PC-3 (cell line): ENCODE measurements at regions not wholly inside any gene's neighbourhood (a gene's known extent, or its start where the extent isn't known, plus 50 kb on each side); places are given as distances from the start of the nearest gene placed in this dataset.
"Not testable (repeated sequence)": the region's sequence is repeated elsewhere in the genome, so short reads cannot be mapped to it uniquely, and the experiment has no call there.

ENCODE experiments used
- ATAC-seq: fragments of 200-7000 bp; cut with Tn5 transposase; 2 replicates; pipeline ENCODE4 v1.9.1; 2020; ENCODE audit warnings: mild to moderate bottlenecking, moderate library complexity
- BruUV-seq: library from RNA; stranded (reverse); fragments of 400-500 nt; replicated peaks from 2 replicates; lab custom pipeline; 2021; lab: Mats Ljungman, UMichigan
- CTCF ChIA-PET: fragments of 300-600 bp; sonication (Branson Sonifier 250); formaldehyde crosslinking; loops from one replicate; lab custom pipeline; 2022; ENCODE audit warnings: antibody characterized with exemption; lab: Charles Lee
- POLR2A ChIA-PET: fragments of 300-600 bp; sonication (Branson Sonifier 250); formaldehyde crosslinking; loops from one replicate; lab custom pipeline; 2022; ENCODE audit warnings: antibody characterized with exemption; ENCODE audit not compliant: unreplicated experiment; lab: Charles Lee
- DNase-seq: peaks from one replicate; pipeline ENCODE4 v3.0.0-alpha.2; 2015
- H2AFZ ChIP-seq: fragments of 300-600 bp; sonication (generic); 2 replicates; pipeline ENCODE4 v1.6.0; 2016; ENCODE audit warnings: antibody characterized with exemption, low read length
- H3F3A ChIP-seq: fragments of 300-600 bp; sonication (generic); one replicate; pipeline ENCODE4 v1.6.0; 2017; ENCODE audit warnings: antibody characterized with exemption, low read length, control low read depth, mild to moderate bottlenecking; ENCODE audit not compliant: unreplicated experiment
- H3K27ac ChIP-seq: fragments of 300-600 bp; sonication (generic); 2 replicates; pipeline ENCODE4 v1.5.1; 2016; ENCODE audit warnings: mild to moderate bottlenecking, low read length
- H3K27me3 ChIP-seq: fragments of 300-600 bp; sonication (generic); 2 replicates; pipeline ENCODE4 v1.6.1; 2016; ENCODE audit warnings: low read length, mixed read lengths
- H3K36me3 ChIP-seq: fragments of 300-600 bp; sonication (generic); 2 replicates; pipeline ENCODE4 v1.6.1; 2016; ENCODE audit warnings: low read depth, mixed run types, low read length, mixed read lengths
- H3K4me1 ChIP-seq: fragments of 300-600 bp; sonication (generic); 2 replicates; pipeline ENCODE4 v1.5.1; 2016; ENCODE audit warnings: low read length; ENCODE audit not compliant: insufficient read depth
- H3K4me2 ChIP-seq: fragments of 300-600 bp; sonication (generic); 2 replicates; pipeline ENCODE4 v1.6.0; 2016; ENCODE audit warnings: low read length
- H3K4me3 ChIP-seq: fragments of 300-600 bp; sonication (generic); 2 replicates; pipeline ENCODE4 v1.5.1; 2016; ENCODE audit warnings: mild to moderate bottlenecking, low read length, mixed read lengths
- H3K79me2 ChIP-seq: fragments of 300-600 bp; sonication (generic); 2 replicates; pipeline ENCODE4 v1.6.1; 2017; ENCODE audit warnings: low read length, mixed read lengths
- H3K9ac ChIP-seq: fragments of 300-600 bp; sonication (generic); 2 replicates; pipeline ENCODE4 v1.6.0; 2016; ENCODE audit warnings: mild to moderate bottlenecking, low read length
- H3K9me2 ChIP-seq: fragments of 300-600 bp; sonication (generic); replicated peaks from 2 replicates; pipeline ENCODE4 v1.6.1; 2016; ENCODE audit warnings: mixed run types, low read length, mixed read lengths
- H3K9me3 ChIP-seq: fragments of 300-600 bp; sonication (generic); 2 replicates; pipeline ENCODE4 v1.6.1; 2016; ENCODE audit warnings: low read length, mixed read lengths
- H4K20me1 ChIP-seq: fragments of 300-600 bp; sonication (generic); 2 replicates; pipeline ENCODE4 v1.6.1; 2016; ENCODE audit warnings: low read length, mixed read lengths
- EZH2 ChIP-seq: fragments of 300-600 bp; sonication (generic); IDR thresholded peaks from one replicate; pipeline ENCODE4 v1.6.1; 2017; ENCODE audit warnings: antibody characterized with exemption, mild to moderate bottlenecking, low read length; ENCODE audit not compliant: unreplicated experiment
- EZH2phosphoT487 ChIP-seq: fragments of 300-600 bp; sonication (generic); IDR thresholded peaks from 2 replicates; pipeline ENCODE4 v1.6.1; 2018; ENCODE audit warnings: mild to moderate bottlenecking, antibody characterized with exemption, low read length, borderline replicate concordance
- intact Hi-C: fragments of 100-400 bp; cut with micrococcal nuclease; formaldehyde crosslinking; loops from 2 replicates; pipeline ENCODE4 v1.9.0; 2023
- TF ChIP-seq, protein P1 (sequence below): fragments of 300-600 bp; sonication (generic); conservative IDR thresholded peaks from 2 replicates; pipeline ENCODE4 v1.5.1; 2017; ENCODE audit warnings: antibody characterized with exemption, low read depth, mild to moderate bottlenecking, low read length

DNA sequence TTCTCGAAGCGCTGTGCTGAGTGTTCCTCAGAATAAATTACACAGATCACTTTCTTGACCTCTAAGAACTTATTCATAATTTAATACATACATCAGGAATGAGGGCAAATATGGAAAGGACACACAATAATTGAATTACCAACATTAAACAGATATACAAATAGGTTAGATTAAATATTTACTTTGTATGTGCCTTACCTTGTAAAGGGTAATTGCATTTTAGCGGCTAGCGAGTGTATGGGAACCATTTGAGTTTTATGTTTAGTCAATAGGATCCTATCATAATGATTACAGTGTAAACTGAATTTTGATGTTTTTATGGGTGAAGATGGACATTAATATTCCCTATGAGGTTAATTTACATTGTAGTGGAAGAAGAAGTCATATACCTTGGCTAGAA is 1187.1 kb upstream of the WWC1 start:
- Histone ChIP-seq H4K20me1 (no peaks in the 10 kb centered on the region), H2AFZ (no peak overlapping the region), H3K79me2 (no peaks in the 10 kb centered on the region), H3K27me3 (no peaks in the 10 kb centered on the region), H3K4me2 (no peak overlapping the region), H3F3A (no peaks in the 10 kb centered on the region), H3K9me3 (no peaks in the 10 kb centered on the region), H3K4me3 (no peak overlapping the region), H3K4me1 (no peaks in the 10 kb centered on the region), H3K9ac (no peak overlapping the region), H3K36me3 (no peaks in the 10 kb centered on the region), H3K27ac (no peak overlapping the region), H3K9me2 (no peaks in the 10 kb centered on the region)
- intact Hi-C loops, result no loop called here
- no peak for ATAC-seq
- DNase-seq, result no peak
- POLR2A ChIA-PET, result no interaction called here
- TF ChIP-seq EZH2phosphoT487 (no peak), EZH2 (no peak)
- TF ChIP-seq, protein P1, sequence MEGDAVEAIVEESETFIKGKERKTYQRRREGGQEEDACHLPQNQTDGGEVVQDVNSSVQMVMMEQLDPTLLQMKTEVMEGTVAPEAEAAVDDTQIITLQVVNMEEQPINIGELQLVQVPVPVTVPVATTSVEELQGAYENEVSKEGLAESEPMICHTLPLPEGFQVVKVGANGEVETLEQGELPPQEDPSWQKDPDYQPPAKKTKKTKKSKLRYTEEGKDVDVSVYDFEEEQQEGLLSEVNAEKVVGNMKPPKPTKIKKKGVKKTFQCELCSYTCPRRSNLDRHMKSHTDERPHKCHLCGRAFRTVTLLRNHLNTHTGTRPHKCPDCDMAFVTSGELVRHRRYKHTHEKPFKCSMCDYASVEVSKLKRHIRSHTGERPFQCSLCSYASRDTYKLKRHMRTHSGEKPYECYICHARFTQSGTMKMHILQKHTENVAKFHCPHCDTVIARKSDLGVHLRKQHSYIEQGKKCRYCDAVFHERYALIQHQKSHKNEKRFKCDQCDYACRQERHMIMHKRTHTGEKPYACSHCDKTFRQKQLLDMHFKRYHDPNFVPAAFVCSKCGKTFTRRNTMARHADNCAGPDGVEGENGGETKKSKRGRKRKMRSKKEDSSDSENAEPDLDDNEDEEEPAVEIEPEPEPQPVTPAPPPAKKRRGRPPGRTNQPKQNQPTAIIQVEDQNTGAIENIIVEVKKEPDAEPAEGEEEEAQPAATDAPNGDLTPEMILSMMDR, result no peak
- BruUV-seq, result no TSS peak
- CTCF ChIA-PET, result no interaction called here

DNA sequence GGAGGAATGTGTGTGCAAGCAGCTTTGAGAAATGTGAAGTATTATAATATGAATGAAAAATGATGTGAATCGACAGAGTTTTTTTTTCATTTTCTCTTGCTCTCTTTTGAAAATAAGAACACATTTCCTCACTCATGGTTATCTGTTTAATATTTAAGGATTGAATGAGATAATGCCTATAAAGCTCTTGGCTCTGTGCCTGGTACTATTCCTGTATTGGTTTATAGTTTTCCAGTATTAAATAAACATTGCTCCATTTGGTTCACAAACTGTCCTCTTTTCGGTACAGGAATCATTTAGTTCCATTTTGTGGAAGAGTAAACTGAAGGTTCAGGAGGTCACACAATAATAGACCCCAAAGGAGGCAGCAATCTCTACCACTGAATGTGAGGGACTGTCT is 1185.5 kb upstream of the WWC1 start:
- no TSS peak for BruUV-seq
- intact Hi-C loops, result no loop called here
- no peaks in the 10 kb centered on the region for H3K27me3 ChIP-seq
- CTCF ChIA-PET, result no interaction called here
- H3K4me3 ChIP-seq, result no peak overlapping the region
- POLR2A ChIA-PET, result no interaction called here
- TF ChIP-seq, protein P1, result no peak
- TF ChIP-seq EZH2, result no peak
- no peak for TF ChIP-seq EZH2phosphoT487
- H3K4me1 ChIP-seq, result no peaks in the 10 kb centered on the region
- H3K79me2 ChIP-seq, result no peaks in the 10 kb centered on the region
- no peaks in the 10 kb centered on the region for H3F3A ChIP-seq
- no peak for DNase-seq
- no peaks in the 10 kb centered on the region for H3K36me3 ChIP-seq
- H3K9ac ChIP-seq, result no peak overlapping the region
- no peak overlapping the region for H2AFZ ChIP-seq
- H3K27ac ChIP-seq, result no peak overlapping the region
- no peak for ATAC-seq
- no peaks in the 10 kb centered on the region for H3K9me2 ChIP-seq
- no peaks in the 10 kb centered on the region for H4K20me1 ChIP-seq
- H3K4me2 ChIP-seq, result no peak overlapping the region
- H3K9me3 ChIP-seq, result no peaks in the 10 kb centered on the region

GRCh38 chr5:167107684-167108083 is 1183.8 kb upstream of the WWC1 start:
- intact Hi-C loops, result no loop called here
- Histone ChIP-seq H4K20me1 (no peaks in the 10 kb centered on the region), H3K79me2 (no peaks in the 10 kb centered on the region), H3F3A (no peaks in the 10 kb centered on the region), H2AFZ (no peak overlapping the region), H3K4me3 (no peak overlapping the region), H3K27ac (no peak overlapping the region), H3K9ac (no peak overlapping the region), H3K36me3 (no peaks in the 10 kb centered on the region), H3K4me2 (no peak overlapping the region), H3K9me2 (no peaks in the 10 kb centered on the region), H3K27me3 (no peaks in the 10 kb centered on the region), H3K9me3 (no peaks in the 10 kb centered on the region), H3K4me1 (no peaks in the 10 kb centered on the region)
- CTCF ChIA-PET, result no interaction called here
- DNase-seq (no peak), ATAC-seq (no peak)
- no peak for TF ChIP-seq EZH2phosphoT487
- TF ChIP-seq, protein P1, result no peak
- no peak for TF ChIP-seq EZH2
- no TSS peak for BruUV-seq
- POLR2A ChIA-PET, result no interaction called here

DNA sequence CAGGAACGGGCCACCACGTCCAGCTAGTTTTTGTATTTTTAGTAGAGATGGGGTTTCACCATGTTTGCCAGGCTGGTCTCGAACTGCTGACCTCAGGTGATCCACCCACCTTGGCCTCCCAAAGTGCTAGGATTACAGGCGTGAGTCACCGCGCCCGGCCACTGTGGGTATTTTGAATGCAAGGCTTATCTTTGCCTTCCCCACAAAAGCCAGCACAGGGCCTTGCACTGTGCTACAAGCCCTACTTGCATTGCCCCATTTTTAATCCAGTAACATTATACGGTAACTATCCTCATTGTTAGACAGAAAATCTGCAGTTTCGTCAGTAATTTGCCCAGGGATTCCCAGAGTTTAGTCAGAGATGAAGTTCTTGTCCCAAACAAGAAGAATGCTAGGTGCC is 1183.2 kb upstream of the WWC1 start:
- H4K20me1 ChIP-seq, H3F3A ChIP-seq, ATAC-seq, H3K27me3 ChIP-seq, DNase-seq, CTCF ChIA-PET, H3K9me2 ChIP-seq, H3K27ac ChIP-seq, H3K4me3 ChIP-seq, POLR2A ChIA-PET, H3K4me1 ChIP-seq, intact Hi-C loops, H2AFZ ChIP-seq, BruUV-seq, H3K79me2 ChIP-seq, H3K36me3 ChIP-seq, H3K4me2 ChIP-seq, H3K9ac ChIP-seq, H3K9me3 ChIP-seq: not testable (repeated sequence)
